GM13977 (cell line): ENCODE measurements at regions not wholly inside any gene's neighbourhood (a gene's known extent, or its start where the extent isn't known, plus 50 kb on each side); places are given as distances from the start of the nearest gene placed in this dataset.

ENCODE experiments used
- DNase-seq: peaks from one replicate; pipeline ENCODE4 v3.0.0; 2012; ENCODE audit warnings: low spot score
- in situ Hi-C: fragments of 300-500 bp; cut with MboI; formaldehyde crosslinking; loops from one replicate; pipeline ENCODE4 v1.12.0; 2022; ENCODE audit warnings: low sequenced_read_pairs, low pct_unique_long_range_greater_than_20kb, mixed read lengths, inconsistent platforms; ENCODE audit not compliant: unreplicated experiment
- TF ChIP-seq, protein P1 (sequence below): IDR thresholded peaks from 2 replicates; pipeline ENCODE4 v1.5.1; 2012; ENCODE audit warnings: mild to moderate bottlenecking, control low read depth; ENCODE audit not compliant: insufficient read depth; ENCODE audit errors: extremely low read depth, missing control alignments

DNA sequence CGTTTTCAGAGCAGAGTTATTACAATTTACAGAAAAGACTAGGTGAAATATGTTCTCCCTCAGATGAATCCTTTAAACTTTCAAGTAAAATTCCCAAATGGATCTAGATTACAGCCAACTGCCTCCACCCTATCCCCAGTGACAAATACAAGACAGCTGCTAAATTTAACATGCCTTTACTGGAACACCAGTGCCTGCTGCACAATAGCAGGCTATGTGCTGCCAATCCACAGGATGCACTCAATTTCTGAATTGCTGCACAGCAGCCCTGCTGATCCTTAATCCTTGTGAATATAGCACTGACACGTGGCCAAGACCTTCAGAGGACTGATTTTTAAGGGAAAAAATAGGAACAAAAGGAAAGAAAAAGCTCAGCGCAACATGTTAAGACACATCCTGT, 128.9 kb downstream of the CCER1 start:
- DNase-seq = no peak
- in situ Hi-C loops = no loop called here

DNA sequence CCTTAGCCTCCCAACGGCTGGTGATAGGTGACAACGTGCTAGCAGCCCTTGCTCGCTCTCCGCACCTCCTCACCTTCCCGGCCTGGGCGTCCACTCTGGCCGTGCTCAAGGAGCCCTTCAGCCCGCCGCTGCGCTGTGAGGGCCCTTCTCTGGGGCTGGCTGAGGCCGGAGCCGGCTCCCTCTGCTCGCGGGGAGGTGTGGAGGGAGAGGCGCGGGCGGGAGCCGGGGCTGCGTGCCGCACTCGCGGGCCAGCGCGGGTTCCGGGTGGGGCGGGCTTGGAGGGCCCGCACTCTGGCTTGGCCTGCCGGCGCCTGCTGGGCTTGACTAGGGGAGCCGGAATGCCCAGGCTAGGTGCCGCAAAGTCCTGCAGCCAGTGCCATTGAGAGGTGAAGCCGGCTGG, 131.1 kb downstream of the CCER1 start:
- TF ChIP-seq, protein P1, sequence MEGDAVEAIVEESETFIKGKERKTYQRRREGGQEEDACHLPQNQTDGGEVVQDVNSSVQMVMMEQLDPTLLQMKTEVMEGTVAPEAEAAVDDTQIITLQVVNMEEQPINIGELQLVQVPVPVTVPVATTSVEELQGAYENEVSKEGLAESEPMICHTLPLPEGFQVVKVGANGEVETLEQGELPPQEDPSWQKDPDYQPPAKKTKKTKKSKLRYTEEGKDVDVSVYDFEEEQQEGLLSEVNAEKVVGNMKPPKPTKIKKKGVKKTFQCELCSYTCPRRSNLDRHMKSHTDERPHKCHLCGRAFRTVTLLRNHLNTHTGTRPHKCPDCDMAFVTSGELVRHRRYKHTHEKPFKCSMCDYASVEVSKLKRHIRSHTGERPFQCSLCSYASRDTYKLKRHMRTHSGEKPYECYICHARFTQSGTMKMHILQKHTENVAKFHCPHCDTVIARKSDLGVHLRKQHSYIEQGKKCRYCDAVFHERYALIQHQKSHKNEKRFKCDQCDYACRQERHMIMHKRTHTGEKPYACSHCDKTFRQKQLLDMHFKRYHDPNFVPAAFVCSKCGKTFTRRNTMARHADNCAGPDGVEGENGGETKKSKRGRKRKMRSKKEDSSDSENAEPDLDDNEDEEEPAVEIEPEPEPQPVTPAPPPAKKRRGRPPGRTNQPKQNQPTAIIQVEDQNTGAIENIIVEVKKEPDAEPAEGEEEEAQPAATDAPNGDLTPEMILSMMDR = no peak
- DNase-seq = no peak

More for the DNA sequence above, 128.9 kb downstream of the CCER1 start:
- TF ChIP-seq, protein P1 = no peak

DNA sequence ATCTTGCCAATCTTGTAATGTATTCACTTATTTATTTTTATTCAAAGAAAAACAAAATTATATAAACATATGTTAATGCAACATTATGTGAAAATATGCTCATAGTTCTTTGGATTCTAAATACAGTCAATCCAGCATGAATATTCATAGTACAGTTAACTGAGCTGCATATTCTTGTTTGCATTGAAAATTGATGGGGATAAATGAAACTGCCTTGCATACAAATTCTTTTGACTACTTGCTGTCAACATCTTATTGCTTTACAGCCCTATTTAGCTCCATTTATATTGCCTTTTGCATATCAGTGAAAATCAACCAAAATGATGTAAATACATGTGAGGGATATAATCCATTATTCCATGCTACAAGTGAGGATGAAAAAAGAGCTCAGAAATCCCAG, 135.3 kb downstream of the CCER1 start:
- TF ChIP-seq, protein P1 = no peak
- in situ Hi-C loops = no loop called here
- no peak for DNase-seq

More for the DNA sequence above, 131.1 kb downstream of the CCER1 start:
- in situ Hi-C loops = no loop called here

DNA sequence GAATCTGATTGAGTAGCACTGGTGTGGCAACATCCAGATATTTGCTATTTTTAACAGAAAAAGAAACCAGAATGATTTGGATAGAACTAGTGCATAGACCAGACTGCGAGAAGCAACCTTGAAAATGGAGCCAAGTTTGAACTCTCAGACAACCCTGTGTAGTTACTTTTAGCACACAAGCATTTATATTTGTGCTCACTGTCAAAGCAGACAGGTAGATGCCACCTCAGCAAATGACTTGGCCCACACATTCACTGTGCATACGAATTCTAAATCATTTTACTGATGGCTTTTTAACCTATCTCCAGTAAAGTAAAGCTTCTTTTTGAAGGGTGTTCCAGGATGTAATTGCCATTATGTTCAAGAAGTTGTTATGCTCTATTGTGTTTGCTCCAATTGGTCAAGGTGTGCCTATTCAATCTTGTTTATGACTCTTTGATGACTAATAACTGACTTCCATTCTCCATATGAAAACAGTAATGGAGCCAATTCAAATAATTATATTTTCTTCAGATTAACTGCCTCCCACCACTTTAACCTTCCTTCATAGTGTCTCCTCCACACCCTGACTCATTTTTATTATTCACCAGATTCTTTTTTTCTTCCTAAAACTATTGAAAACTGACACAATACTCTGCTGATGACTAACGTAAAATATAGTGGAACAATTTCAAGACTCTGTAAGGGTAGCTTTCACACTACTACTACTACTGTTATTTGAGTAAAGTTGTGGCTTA, 138.5 kb downstream of the CCER1 start:
- TF ChIP-seq, protein P1 = no peak
- in situ Hi-C loops = no loop called here
- DNase-seq = no peak

DNA sequence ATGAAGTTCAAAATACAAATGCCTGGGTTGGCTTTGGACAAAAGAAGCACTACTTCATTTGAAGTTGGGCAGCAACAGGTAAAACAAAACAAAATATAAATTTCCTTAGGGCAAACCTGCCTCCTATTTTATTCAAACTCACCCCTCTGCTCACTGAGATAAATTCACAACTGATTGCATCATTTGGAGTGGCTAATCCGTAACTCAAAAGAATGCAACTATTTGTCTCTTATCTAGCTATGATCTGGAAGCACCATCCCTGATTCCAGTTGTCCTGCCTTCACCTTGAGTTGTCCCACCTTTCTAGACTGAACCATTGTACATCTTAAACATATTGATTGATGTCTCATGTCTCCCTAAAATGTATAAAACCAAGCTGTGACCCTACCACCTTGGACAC, 145.0 kb downstream of the CCER1 start:
- TF ChIP-seq, protein P1 = no peak
- in situ Hi-C loops = no loop called here
- no peak for DNase-seq

DNA sequence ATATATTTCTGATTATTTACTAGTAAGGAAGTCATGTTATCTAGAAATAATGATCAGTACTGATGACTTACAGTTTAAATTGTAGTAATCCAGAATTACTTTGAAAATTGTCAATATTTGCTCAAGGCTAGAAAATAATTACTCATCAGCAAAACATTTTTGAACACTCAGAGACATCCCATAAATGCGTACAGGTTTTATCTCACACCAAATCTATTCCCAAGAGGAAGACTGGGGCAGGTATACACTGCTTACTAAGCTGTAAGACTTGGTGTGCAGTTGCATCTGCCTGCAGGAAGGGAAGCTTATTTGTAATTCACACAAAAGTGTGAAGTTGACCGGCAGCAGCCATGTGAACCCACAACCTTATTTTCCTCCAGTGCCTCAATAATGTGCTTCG, 146.4 kb downstream of the CCER1 start:
- in situ Hi-C loops = no loop called here
- TF ChIP-seq, protein P1 = no peak
- DNase-seq = no peak
